Activated T-helper 17 cell treated with anti-CD3 and anti-CD28 coated beads, Interleukin-2, amount 50 U/mL, for 72 hours (primary cell): ENCODE measurements at regions not wholly inside any gene's neighbourhood (a gene's known extent, or its start where the extent isn't known, plus 50 kb on each side); places are given as distances from the start of the nearest gene placed in this dataset.

Experiments
- ATAC-seq: fragments of 150-1000 bp; cut with Tn5 transposase; replicated peaks from 2 replicates; pipeline ENCODE4 v1.10.0; 2021; ENCODE audit warnings: mild to moderate bottlenecking, moderate library complexity
- H3K27ac Mint-ChIP-seq: one replicate; pipeline ENCODE4 v1.8.0; 2022; ENCODE audit warnings: mixed read lengths
- H3K27me3 Mint-ChIP-seq: one replicate; pipeline ENCODE4 v1.8.0; 2022; ENCODE audit warnings: mixed read lengths
- H3K36me3 Mint-ChIP-seq: one replicate; pipeline ENCODE4 v1.8.0; 2022; ENCODE audit warnings: low read depth, mild to moderate bottlenecking, mixed read lengths
- H3K4me1 Mint-ChIP-seq: one replicate; pipeline ENCODE4 v1.8.0; 2022; ENCODE audit warnings: mixed read lengths
- H3K4me3 Mint-ChIP-seq: one replicate; pipeline ENCODE4 v1.8.0; 2022; ENCODE audit warnings: mild to moderate bottlenecking, mixed read lengths
- H3K9me3 Mint-ChIP-seq: one replicate; pipeline ENCODE4 v1.8.0; 2022; ENCODE audit warnings: mixed read lengths

DNA sequence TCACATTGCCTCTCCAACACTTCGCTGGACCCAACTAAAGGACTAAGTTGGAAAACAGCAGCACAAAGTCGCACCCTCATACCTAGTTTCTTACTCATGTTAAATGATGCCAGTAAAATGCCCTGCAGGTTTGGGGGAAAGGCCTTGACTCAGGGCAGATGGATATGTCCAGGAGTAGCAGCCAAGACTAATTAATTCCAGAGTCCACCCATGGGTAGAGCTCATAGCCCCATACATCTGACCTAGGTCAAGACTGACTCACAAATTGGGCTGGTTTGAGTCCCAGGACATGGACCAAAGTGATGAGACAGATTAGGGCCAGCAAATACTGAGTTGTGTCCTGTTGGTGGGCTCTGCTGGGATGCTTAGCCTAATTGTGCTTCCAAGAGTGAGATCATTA lies 224.0 kb upstream of the BTG1 start:
- no peak overlapping the region for H3K4me3 Mint-ChIP-seq
- ATAC-seq, result no peak
- no peaks in the 10 kb centered on the region for H3K36me3 Mint-ChIP-seq
- H3K4me1 Mint-ChIP-seq, result peaks cover 2% of the 10 kb centered on the region
- H3K27ac Mint-ChIP-seq, result no peak overlapping the region
- no peaks in the 10 kb centered on the region for H3K27me3 Mint-ChIP-seq
- peaks cover 3% of the 10 kb centered on the region for H3K9me3 Mint-ChIP-seq

DNA sequence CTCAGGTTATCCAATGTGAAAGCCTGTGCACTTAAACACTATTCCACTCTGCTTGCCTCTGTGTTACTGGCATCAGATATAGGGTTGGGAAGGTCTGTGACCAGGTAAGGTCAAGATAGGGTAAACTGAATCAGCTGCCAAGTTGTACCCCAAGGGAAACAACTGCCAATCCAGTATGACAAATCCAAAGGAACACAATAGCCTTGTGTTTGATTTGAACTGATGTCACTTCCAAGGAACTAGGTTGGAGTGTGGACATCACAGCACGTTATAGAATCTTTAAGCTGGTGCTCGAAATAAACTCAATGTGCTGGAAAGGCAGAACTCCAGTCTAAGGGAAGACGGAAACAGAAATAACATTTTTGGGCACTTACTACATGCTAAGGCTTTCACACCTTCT lies 223.4 kb upstream of the BTG1 start:
- H3K36me3 Mint-ChIP-seq, result no peaks in the 10 kb centered on the region
- peaks cover 3% of the 10 kb centered on the region for H3K9me3 Mint-ChIP-seq
- no peak overlapping the region for H3K27ac Mint-ChIP-seq
- no peak for ATAC-seq
- no peaks in the 10 kb centered on the region for H3K27me3 Mint-ChIP-seq
- H3K4me1 Mint-ChIP-seq, result peaks cover 5% of the 10 kb centered on the region
- no peak overlapping the region for H3K4me3 Mint-ChIP-seq

DNA sequence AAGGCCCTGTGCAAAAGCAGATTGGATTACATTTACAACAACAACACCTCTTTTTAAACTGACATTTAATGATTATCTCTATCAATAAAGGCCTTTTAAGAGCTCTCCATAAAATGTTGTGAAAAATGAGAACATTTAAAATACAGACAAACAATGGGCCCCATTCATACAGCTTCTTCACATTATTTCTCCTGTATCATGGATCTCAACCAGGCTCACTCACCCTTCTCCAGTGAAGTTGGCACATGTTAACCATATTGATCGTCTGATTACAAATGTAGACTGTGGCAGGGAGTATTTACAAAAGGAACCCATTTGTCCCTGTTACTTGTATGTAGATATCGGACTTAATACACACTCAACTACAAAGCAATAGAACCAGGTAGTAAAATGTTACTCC lies 220.2 kb upstream of the BTG1 start:
- no peak overlapping the region for H3K27ac Mint-ChIP-seq
- no peaks in the 10 kb centered on the region for H3K27me3 Mint-ChIP-seq
- H3K36me3 Mint-ChIP-seq, result no peaks in the 10 kb centered on the region
- no peak for ATAC-seq
- peaks cover 13% of the 10 kb centered on the region for H3K9me3 Mint-ChIP-seq
- H3K4me1 Mint-ChIP-seq, result peaks cover 19% of the 10 kb centered on the region
- no peak overlapping the region for H3K4me3 Mint-ChIP-seq

DNA sequence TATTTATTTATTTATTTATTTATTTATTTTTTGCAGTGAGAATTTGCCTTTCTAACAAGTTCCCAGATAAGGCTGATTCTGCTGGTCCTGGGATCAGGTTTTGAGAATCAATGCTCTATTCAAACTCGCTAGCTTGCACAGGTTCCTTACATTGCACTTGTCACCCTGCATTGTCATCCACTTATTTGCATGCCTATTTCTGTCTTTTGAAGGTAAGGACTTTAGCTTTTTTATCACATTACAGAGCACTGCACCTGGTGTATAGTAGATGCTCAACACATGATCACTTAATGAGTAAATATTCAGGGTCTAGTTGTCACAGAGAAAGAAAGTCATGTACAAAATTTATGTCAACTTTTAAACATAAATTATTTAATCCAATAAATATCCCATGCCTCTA lies 219.7 kb upstream of the BTG1 start:
- peaks cover 17% of the 10 kb centered on the region for H3K9me3 Mint-ChIP-seq
- no peak overlapping the region for H3K4me3 Mint-ChIP-seq
- no peak overlapping the region for H3K27ac Mint-ChIP-seq
- peaks cover 25% of the 10 kb centered on the region for H3K4me1 Mint-ChIP-seq
- H3K27me3 Mint-ChIP-seq, result no peaks in the 10 kb centered on the region
- ATAC-seq, result no peak
- H3K36me3 Mint-ChIP-seq, result no peaks in the 10 kb centered on the region

DNA sequence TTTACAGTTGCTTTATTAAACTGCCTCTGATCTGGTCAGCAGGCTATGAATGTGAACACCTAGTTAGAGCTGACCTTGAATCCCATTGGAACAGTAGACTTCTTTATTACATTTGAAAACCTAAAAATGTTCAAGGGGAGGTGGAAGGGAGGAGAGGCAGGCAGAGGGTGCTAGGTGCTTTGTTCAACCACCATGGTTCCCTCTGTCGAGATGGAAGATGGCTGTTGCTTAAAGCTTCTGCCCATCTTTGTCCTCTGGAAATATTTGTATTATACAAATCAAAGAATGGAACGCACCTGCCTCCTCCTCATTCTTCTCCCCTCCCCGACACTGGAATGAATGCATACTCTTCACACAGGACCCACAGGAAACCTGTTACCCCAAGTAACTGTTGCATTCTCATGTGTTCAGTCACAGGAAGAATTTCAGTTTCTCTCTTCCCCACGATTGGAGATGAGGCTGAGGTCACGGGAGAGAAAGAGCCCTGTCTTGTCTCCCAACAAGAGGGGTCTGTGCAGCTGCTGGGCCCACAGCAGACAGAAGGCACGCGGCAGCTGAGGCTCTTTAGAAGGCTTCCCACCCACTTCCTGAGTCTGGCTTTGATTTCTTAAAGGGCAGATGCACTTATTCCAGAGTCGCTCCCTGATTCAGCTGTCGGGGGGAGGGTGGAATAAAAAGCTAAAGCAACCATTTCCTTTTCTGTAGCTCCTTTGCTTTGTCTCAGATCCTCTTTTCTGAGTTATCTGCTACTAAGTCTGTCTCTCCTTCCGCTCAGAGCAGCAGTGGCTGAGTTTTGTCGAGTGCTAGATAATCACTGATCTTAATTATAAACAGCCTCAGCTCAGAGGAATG lies 217.9 kb upstream of the BTG1 start:
- Mint-ChIP-seq H3K36me3 (no peaks in the 10 kb centered on the region), H3K4me1 (peaks cover 28% of the 10 kb centered on the region), H3K27me3 (no peaks in the 10 kb centered on the region), H3K4me3 (peak overlapping the region; percentile 78), H3K9me3 (peaks cover 19% of the 10 kb centered on the region), H3K27ac (peak overlapping the region; percentile 84)
- peak; percentile 60 for ATAC-seq

DNA sequence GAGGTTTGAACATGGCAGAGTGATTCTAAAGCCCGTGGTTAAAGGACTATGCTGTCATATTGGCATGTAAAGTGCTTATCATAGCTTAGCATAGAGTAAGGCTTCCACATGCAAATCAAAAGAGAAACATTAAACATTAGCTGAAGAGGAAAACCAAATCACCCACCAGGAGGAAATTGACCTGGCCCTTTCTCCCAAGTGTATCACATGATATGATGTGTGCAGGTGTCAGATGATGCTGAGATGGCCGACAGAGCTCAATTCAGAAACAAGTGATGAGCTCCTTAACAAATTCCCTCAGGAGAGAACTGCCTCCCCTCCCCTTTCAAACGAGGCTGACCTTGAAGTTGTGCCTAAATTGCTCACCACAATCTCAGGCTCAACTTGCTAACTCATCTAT lies 217.1 kb upstream of the BTG1 start:
- Mint-ChIP-seq H3K4me1 (peaks cover 28% of the 10 kb centered on the region), H3K9me3 (peaks cover 21% of the 10 kb centered on the region), H3K27ac (peak overlapping the region; percentile 84), H3K27me3 (no peaks in the 10 kb centered on the region), H3K36me3 (no peaks in the 10 kb centered on the region), H3K4me3 (peak overlapping the region; percentile 78)
- peak; percentile 51 for ATAC-seq

DNA sequence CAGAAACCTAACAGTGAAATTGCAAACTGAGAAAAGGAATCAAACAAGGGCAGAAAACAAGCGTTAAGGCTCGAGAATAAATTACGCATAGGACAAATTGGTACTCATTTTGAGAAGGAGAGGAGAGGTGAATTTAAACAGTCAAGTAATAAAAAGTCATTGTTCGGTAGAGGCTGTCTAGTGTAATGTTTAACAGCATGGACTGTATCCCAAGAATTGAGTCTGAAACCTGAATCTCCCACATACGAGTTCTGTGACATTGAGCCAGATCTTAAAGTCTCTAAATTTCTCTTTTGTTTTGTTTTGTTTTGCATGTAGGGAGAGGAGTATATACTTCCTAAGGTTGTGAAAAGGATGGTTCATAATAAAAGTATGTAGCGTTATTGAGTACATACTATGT lies 216.5 kb upstream of the BTG1 start:
- ATAC-seq, result no peak
- Mint-ChIP-seq H3K4me1 (peaks cover 28% of the 10 kb centered on the region), H3K9me3 (peaks cover 25% of the 10 kb centered on the region), H3K27ac (peak overlapping the region; percentile 84), H3K36me3 (no peaks in the 10 kb centered on the region), H3K4me3 (peak overlapping the region; percentile 78), H3K27me3 (no peaks in the 10 kb centered on the region)

DNA sequence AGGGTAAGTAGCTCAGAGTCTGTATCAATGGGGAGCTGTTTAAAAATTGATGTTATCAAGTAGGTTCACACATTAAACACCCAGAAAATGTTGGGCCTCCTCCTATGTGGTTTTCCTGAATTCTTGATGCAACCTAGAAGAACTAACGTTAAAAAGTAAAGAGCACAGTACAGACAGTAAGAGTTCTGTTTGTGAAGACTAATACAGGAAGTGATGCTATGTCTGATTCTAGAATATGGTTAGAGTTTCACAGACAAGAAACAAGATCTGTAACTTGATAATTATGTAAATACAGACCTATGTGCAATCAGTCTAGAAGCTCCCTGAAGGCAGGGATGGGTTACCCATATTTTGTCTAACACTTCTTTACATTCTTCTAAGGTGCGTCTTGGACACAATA lies 214.9 kb upstream of the BTG1 start:
- Mint-ChIP-seq H3K4me3 (peak overlapping the region; percentile 13), H3K27ac (peak overlapping the region; percentile 60), H3K36me3 (no peaks in the 10 kb centered on the region), H3K9me3 (peaks cover 32% of the 10 kb centered on the region), H3K27me3 (no peaks in the 10 kb centered on the region), H3K4me1 (peaks cover 32% of the 10 kb centered on the region)
- peak; percentile 74 for ATAC-seq

DNA sequence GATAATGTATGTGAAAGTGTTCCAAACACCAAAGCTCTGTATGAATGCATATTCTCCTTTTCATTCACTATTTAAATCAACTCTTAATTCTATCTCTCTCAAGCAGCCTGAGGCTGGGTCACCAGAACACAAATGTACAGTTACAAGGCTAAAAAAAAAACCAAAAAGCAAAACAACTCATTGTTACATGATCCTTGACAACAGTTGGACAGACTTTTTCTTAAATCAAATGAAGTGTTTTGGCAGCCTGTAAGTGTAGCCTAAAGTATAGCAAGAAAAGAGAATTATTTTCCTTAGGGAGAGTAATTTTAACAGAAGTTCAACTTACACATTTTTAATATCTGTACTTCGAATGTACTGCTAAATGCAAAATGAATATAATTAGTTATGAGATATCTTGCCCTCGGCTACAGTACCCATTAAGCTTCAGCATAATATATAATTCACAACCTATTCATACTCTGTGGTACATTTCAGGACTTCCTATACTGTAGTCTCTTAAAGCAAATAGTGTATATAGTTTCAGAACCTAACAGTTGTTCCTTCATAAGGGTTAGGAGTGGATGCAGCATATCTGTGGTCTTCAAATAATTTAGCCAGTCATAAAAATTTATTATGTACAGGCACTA lies 214.0 kb upstream of the BTG1 start:
- peak overlapping the region; percentile 60 for H3K27ac Mint-ChIP-seq
- H3K4me1 Mint-ChIP-seq, result peaks cover 31% of the 10 kb centered on the region
- H3K36me3 Mint-ChIP-seq, result no peaks in the 10 kb centered on the region

DNA sequence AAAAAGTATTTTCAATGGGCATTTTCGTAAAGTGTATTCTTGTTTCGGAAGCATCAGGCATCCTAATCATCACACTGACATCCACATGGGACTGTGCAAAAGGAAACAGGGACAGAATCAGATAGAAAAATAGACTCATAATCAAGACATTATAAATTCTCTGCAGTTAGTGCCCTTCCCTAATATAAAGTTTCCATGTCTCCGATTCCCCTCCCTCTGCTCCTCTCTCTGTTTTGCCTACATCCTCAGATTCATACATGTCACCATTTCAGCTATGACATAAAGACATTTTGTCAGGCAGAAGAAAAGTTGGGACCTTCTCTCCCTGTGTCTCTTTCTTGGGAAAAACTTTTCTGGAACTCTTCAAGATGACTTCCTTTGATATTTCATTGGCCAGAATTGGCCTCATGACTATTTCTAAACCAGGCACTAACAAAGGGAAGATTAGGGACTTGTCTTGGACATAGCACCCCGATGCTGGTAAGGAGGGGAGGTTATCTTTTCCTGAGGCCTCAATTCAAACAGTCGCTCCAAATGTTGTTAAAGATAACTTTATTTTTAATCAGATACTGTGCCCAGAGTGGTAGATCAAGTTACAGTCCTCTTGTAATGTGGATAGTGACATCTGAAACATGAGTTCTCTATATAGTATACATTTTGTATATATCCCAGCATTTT lies 212.1 kb upstream of the BTG1 start:
- peaks cover 31% of the 10 kb centered on the region for H3K9me3 Mint-ChIP-seq
- no peak overlapping the region for H3K4me3 Mint-ChIP-seq
- no peaks in the 10 kb centered on the region for H3K36me3 Mint-ChIP-seq
- H3K4me1 Mint-ChIP-seq, result peaks cover 25% of the 10 kb centered on the region
- no peak for ATAC-seq
- H3K27ac Mint-ChIP-seq, result no peak overlapping the region
- H3K27me3 Mint-ChIP-seq, result no peaks in the 10 kb centered on the region

More for the DNA sequence above, 214.0 kb upstream of the BTG1 start:
- Mint-ChIP-seq H3K9me3 (peaks cover 32% of the 10 kb centered on the region), H3K27me3 (no peaks in the 10 kb centered on the region), H3K4me3 (peak overlapping the region; percentile 13)
- no peak for ATAC-seq

DNA sequence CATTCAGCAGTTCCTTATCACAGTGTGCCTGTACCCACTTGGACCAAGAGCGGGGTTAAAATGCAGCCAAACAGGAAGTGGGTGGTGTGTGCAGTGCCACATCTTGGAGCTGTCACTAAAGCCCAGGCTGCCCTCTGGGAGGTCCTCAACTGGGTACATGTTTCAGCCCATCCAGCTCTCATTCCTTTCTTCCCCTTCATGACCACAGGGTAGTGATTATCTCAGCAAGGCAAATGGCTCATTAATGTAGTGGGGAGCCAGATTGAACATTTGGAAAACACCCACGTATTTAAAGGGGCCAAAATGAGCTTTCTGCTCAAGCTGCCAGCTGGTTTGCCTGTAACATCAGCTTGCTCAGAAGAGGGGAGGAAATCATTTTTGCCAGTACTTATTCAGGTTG lies 210.8 kb upstream of the BTG1 start:
- peak; percentile 35 for ATAC-seq
- Mint-ChIP-seq H3K4me1 (peaks cover 15% of the 10 kb centered on the region), H3K9me3 (peaks cover 22% of the 10 kb centered on the region), H3K36me3 (no peaks in the 10 kb centered on the region), H3K4me3 (no peak overlapping the region), H3K27ac (no peak overlapping the region), H3K27me3 (no peaks in the 10 kb centered on the region)

DNA sequence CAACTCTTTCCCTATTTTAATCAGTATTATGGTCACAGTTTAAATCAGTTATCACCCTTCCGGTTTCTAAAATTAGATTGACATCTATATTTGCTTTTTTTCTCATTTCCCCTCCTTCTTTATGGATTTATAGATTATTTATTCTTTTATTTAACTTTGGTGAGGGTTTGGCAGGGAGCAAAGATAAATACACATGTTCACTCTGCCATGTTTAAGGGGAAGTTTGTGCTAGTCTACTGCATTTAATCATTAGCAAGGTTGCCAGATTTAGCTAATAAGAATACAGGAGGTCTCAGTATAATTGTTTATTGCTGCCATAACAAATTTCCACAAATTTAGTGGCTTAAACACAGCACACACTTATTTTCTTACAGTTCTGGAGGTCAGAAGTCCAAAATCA lies 204.0 kb upstream of the BTG1 start:
- Mint-ChIP-seq H3K4me1 (no peaks in the 10 kb centered on the region), H3K36me3 (no peaks in the 10 kb centered on the region), H3K4me3 (no peak overlapping the region), H3K9me3 (no peaks in the 10 kb centered on the region), H3K27ac (no peak overlapping the region), H3K27me3 (no peaks in the 10 kb centered on the region)
- no peak for ATAC-seq

DNA sequence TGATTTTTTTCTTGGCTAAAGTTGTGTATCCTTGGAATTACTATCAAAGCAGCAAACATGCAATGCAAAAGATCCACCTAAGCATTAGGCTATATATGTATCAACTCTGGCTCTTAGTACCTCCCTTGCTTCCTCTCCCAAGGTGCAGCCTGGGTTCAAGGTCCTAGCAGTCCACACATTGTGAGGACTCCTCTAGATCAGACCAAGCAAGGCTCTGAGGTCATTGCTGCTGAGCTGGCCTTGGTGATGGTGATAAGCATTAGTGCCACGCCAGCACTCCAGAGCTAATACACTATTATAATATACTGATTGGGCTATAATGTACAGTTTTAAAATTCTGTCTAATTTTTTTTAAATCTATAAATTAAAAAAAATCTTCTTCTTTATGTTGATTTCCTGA lies 196.9 kb upstream of the BTG1 start:
- ATAC-seq, result no peak
- no peaks in the 10 kb centered on the region for H3K27me3 Mint-ChIP-seq
- no peaks in the 10 kb centered on the region for H3K9me3 Mint-ChIP-seq
- H3K4me3 Mint-ChIP-seq, result no peak overlapping the region
- H3K36me3 Mint-ChIP-seq, result no peaks in the 10 kb centered on the region
- no peak overlapping the region for H3K27ac Mint-ChIP-seq
- peaks cover 4% of the 10 kb centered on the region for H3K4me1 Mint-ChIP-seq

DNA sequence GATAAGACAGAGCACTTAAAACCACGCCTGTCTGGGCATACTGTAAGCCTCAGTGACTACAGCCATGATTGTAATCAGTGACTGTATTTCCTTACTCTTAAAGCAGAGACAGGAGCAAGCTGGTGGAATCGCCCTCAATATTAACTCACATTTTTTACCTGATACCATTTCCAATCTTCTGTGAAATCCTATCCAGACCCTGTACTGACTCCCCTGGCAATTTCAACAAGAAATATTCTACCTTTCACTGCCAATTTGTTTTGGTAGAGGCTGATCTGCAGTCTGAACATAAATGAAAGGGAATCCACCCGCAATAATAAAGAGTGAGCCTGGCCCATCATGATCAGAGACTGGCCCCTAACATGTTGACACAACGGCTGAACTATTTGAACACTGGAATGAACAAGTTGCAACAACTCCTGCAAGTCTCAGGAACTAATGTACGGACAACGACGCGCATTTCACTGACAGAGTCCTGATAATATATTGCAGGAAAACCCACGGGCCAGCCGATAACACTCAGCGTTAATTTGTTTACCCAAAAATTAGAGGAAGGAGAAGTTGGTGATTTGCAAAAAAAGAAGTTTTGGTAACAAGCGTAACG lies 195.5 kb upstream of the BTG1 start:
- Mint-ChIP-seq H3K4me1 (peaks cover 4% of the 10 kb centered on the region), H3K9me3 (no peaks in the 10 kb centered on the region), H3K36me3 (no peaks in the 10 kb centered on the region), H3K27me3 (no peaks in the 10 kb centered on the region), H3K4me3 (no peak overlapping the region), H3K27ac (peak overlapping the region; percentile 22)
- peak; percentile 29 for ATAC-seq
